ENCODE measurements at regions not wholly inside any gene's neighbourhood (a gene's known extent, or its start where the extent isn't known, plus 50 kb on each side); places are given as distances from the start of the nearest gene placed in this dataset.

GRCh38 chr3:187955587-187955952, 198.4 kb upstream of the LPP start:
- no peak for DNase-seq

DNA sequence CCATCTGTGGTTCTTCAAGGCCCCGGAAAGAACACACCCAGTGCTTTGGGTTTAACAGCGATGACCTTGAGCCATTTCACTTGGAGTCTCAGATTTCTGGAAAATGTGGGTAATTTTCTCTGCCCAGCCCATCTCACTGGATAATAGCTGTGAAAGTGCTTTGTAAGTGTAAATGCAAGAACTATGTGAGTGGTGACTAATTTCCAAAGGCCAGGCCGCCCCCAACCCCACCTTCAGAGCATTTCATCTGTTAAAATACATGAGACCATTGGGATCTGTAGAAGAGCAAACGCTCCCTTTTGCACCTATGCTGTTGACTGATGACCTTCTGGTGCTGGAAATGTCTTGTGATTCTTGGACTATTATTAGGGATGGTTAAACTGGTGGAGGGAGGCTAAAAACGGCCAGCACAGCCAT, 196.8 kb upstream of the LPP start:
- no peak for DNase-seq

GRCh38 chr3:187957582-187957981, 196.4 kb upstream of the LPP start:
- DNase-seq = no peak

DNA sequence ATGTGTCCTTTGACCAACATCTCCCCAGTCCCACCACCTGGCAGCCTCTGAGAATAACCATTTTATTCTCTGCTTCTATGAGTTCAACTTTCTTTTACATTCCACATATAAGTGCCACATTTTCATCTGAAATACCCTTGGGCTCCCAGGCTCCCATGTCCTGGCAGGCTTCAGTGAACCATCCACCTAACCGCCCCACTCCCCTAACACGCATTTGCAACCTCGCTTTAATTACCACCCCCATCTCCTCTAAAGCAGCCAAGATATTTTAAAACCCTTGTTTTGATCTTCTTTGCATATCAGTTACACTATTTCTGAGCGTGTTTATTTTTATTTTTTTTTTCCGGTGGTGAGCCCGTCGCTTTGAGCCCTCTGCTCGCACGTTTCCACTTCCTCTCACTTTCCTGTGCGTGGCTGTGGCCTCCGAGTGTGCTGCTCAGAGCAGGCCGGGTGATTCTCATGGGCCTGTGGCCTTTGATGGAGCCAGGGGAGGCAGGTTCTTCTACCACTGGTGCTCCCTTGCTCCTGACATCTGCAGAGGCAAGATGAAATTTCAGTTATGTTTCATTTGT, 195.4 kb upstream of the LPP start:
- peak; percentile 62 for DNase-seq

- DNase-seq = no peak
Observed at GRCh38 chr3:187960820-187961219, 193.1 kb upstream of the LPP start.

DNA sequence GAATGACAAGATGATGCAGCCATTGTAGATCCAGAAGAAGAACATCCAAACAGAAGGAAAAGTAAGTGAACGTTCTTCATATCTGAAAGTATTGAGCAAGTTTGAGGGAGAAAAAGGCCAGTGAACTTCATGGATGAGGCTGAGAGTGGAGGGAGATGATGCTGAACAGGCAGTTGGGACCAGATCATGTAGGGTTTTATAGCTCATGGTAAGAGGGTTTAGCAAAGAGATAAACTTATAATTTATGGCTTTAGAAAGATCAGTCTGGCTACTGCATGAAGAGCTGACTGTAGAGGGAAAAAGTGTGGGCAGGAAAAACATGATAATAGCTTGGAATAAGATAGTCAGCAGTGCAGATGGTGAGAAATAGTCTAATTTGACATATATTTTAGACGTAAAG, 192.6 kb upstream of the LPP start:
- DNase-seq = no peak

DNA sequence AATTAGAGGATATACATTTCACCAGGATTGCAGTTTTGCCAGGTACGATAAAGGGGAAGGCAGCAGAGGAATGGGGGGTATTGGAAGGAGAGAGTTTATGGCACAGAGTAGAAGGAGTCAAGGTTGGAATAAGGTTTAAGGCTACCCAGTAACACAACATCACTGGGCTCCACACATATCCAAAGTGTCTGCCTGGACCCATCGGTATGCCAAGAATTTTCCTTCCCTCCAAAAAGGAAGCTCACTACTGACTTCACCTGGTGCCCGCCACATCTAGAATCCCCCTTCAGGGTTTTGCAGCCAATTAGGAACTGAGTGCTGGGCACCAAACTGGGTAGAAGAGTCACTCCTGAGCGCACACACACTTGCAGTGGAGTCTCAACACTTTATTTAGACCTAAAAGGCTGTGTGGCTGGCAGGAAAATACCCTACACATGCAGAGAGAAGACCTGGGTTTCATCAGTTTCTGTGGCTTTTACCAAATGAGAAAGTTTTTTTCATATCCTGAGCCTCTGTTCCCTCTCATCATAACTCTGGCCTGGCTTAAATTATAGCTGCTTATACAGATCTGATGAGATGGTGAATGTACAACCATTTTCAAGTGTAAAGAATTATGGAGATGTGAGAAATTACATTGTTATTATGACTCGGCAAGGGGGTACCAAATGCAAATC, 190.8 kb upstream of the LPP start:
- no peak for DNase-seq

- no peak for DNase-seq
Observed at GRCh38 chr3:187963677-187964385, 190.1 kb upstream of the LPP start.

DNA sequence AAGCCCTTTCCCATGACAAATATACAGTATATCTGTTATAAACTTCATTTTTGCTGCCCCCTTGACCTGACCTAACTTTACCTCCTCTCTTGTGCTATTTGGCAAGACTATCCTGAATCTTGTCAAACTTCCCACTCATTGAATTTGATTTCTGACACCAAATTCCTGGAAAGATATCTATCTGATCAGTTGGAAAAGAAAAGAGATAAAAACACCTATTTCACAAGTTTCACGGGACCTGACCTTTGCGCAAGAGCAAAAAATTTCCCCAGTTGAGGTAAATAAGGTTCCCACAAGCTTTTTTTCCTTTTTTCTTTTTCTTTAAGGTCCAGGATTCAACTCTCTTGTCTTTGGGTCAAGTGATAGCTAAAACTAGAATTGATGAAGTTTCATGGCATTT, 189.2 kb upstream of the LPP start:
- no peak for DNase-seq

- DNase-seq = no peak
Observed at GRCh38 chr3:187966096-187966495, 187.9 kb upstream of the LPP start.

DNA sequence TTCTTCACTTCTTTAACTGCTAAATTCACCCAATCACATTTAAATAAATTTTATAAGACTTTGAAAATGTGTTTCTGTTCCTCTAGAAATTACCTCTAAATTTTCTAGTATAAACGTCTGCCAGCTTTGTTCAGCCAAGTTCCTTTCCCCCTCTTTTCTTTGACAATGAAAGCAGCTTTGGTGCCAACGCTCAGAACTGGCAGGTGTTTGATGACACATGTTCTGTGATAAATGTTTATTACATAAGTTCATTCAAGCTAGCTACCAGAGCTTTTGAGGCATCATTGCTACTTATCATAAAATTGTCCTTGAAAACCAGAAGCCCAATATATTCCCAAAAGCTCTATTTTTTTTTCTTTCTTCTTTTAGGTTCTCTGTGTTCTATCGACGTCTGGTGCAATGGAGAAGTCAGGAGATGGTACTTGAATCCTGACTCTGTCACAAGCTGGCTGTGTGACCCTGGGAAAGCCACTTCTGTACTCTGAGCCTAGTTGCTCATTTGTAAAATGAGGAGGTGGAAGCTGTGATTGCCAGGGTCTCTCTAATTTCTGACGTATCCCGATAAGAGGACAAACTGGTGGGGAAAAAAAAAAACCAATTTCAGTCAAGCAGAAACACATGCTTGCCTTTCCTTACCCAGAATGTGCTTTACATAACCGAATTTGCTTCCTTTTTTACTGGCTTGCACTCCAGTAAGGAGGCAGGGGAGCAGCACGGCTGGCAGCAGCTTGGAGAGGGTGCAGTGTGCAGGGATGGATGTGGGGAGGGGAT, 187.1 kb upstream of the LPP start:
- no peak for DNase-seq

DNA sequence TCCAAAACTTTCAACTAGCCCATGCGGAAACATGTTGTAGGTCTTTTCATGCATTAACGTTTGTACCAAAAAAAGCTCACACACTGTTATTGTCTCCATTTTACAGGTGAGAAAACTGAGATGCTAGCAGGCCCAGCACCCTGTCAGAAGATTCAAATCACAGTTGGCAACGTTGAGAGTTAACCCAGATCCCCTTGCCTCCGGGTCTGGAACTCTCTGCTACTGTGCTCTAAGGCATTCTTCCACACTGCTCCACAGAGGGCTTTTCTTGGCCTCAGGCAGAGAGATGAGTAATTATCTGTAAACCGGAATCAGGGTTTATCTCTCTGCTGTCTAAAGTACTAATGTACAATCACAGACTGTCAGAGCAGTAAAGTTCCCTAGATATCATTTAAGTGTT, 186.0 kb upstream of the LPP start:
- DNase-seq = no peak

- no peak for DNase-seq
Observed at GRCh38 chr3:187968883-187969580, 184.9 kb upstream of the LPP start.

DNA sequence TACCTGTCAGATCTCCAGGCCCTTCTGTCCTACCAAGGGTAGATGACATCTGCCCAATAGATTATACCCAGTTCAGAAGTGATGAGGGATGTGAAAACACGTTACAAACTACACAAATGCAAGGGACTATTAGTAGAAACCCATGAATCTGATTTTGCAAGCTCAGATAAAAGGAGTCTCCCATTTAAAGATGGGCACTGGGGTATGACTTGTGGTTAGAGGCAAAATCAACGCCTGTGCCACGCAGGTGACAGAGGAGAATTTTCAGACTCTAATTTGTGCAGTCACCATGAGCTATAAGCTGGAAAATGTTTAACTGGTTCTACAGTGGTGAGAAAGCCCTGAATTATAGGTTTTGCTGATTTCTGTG, 184.4 kb upstream of the LPP start:
- no peak for DNase-seq

GRCh38 chr3:187970106-187970505, 183.9 kb upstream of the LPP start:
- DNase-seq = no peak

DNA sequence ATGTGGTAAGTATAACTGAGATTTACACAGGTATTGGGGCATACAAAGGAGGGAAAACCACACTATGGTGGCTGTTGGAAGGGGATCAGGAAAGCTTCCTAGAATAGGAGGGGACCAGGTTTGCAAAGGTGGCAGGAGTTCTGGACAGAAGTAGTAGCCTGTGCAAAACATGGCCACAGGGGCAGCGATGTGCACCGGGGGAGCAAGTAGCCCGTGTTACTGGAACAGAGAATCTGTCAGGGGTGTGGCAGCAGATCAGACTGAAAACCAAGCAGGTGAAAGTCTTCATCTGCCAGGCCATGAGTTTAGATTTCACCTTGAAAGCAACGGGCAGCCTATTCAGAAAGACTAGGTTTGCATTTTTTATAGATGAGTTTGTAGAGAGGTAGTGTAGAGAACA, 182.3 kb upstream of the LPP start:
- no peak for DNase-seq

DNA sequence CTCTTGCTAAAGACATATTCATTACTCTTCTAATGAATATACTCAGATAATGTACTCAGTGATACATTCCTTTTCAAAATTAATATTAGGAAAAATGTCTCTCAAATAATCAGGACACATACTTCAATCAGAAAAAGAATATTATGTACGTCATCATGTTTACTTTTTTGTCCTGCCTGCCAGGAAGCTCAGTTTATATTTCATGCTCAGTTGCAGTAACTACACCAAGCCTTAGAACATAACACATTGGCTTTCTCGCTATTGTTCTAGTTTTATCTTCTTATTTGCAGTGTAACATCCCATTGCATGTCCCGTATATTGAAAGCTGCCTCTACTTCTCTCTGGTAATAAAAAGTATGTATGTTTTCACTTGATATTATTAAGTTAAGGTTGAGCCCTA, 181.5 kb upstream of the LPP start:
- no peak for DNase-seq

DNA sequence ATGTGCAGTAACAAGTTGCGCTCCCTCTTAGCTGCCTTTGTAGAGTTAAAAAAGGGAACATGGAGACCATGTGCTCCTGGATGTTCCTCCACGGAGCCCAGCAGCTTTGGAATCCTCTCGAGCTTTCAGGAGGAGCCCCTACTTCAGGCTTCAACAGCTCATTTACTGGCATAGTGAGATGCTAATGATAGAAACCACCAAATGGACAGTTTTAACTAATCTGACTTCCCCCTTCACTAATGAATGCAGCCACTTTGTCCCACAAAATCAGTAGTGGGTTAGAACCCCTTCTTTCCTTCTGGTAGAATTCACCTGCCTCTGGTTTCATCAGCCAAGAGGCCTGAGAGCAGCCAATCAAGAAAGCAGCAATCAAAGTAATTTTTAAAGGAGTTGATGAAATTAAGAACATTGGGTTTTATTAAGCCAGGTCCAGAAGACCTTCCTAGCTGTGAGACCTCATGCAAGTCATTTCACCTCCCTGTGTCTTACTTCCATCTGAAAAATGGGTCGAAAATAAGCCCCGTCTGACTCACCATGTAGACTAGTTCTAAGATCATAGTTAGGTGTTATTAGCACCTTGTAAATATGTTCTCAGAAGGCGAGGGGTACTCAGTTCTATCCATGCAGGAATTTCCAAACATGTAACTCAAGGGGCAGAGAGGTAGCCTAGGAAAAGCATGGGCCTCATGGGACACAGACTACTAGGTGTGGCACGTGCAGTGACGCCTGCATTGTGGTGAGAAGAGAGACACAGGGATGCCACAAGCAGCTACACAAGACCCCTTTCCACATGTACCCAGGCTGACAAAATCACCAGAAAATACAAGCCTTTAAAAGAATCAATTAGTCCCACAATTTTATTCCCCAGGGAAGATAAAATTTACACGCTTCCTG, 179.7 kb upstream of the LPP start:
- no peak for DNase-seq

DNA sequence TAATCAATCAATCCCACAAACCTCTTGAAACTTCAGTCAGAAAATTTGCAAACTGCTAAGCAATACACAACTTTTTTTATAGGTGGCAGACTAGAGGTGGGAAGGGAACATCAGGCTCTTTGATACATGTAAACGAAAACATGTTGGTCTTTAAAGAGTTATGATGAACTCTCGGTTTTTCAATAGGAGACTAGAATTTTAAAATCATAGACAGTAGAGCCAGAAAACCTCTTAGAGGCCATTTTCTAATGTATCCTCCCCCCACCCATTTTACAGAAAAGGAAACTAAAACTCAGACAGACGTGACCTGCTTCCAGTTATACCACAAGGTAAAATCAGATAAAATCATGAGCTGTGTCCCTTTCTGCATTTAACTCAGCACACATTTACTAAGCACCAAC, 179.1 kb upstream of the LPP start:
- DNase-seq = peak; percentile 67

GRCh38 chr3:187975561-187976364, 178.2 kb upstream of the LPP start:
- no peak for DNase-seq

DNA sequence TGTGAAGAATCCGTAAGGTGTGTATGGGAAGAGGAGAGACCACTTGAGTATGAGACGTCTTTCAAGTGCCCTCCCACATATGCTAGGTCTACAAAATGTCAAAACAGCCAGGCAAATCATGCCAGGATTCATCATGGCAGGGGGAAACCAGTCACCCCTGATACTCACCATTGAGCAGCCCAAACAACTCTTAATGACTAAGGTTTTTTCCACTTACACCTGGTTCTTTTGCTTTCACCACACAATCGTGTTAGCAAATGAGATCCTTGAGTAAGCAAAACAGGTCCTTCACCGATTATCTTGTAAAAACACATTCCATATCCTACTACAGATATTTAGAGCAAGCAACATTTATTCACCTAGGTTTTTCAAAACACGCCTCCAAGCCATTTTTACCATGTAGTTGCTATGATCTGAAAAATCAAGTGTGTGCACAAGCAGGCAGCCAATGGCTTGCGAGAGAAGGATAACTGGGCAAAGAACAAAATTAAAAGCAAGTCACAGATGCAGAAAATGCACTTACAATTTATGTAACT, 177.5 kb upstream of the LPP start:
- no peak for DNase-seq
